GM12891 (cell line): ENCODE measurements at regions not wholly inside any gene's neighbourhood (a gene's known extent, or its start where the extent isn't known, plus 50 kb on each side); places are given as distances from the start of the nearest gene placed in this dataset.

Experiments
- DNase-seq: peaks from one replicate; pipeline ENCODE4 v3.0.0; 2011; ENCODE audit warnings: low spot score; ENCODE audit not compliant: insufficient read length
- FAIRE-seq: peaks from 2 replicates; lab custom pipeline; 2011; peaks lifted over from hg19 to GRCh38; lab: Jason Lieb, UNC
- PAX5 ChIP-seq: IDR thresholded peaks from 2 replicates; pipeline ENCODE4 v1.6.1; 2011; ENCODE audit warnings: low read length, moderate library complexity, mild to moderate bottlenecking; ENCODE audit not compliant: insufficient read depth, severe bottlenecking
- POLR2A ChIP-seq: IDR thresholded peaks from 2 replicates; pipeline ENCODE4 v1.6.1; 2011; ENCODE audit warnings: low read depth, low read length, control low read depth
- POLR2AphosphoS5 ChIP-seq: IDR thresholded peaks from 2 replicates; pipeline ENCODE4 v1.6.1; 2011; ENCODE audit warnings: low read depth, low read length, control low read depth
- POU2F2 ChIP-seq: IDR thresholded peaks from 2 replicates; pipeline ENCODE4 v1.6.1; 2011; ENCODE audit warnings: low read depth, mild to moderate bottlenecking, control low read depth, low read length, moderate library complexity
- SPI1 ChIP-seq: IDR thresholded peaks from 2 replicates; pipeline ENCODE4 v1.6.1; 2011; ENCODE audit warnings: low read depth, low read length, control low read depth
- TAF1 ChIP-seq: IDR thresholded peaks from 2 replicates; pipeline ENCODE4 v1.6.1; 2011; ENCODE audit warnings: low read depth, low read length, control low read depth

DNA sequence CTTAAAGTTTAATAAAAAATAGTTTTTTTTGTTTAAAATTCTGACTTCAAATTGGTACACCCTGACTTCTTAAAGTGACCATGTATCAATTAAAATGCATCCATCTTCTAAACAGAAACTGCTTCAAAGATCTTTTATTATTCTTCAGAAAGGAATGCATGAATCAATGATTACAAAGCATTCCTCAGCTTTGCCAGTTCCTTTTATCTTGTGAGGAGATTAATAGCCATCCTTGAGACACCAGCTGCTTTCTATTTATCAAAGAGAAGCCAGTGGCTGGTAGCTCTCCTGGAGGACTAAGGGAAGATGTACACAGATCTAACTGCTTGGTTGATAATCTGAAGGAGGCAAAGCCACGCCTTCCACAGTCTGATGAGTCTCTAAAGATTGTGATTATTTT is 2222.5 kb downstream of the LRRC4C start:
- DNase-seq, result no peak
- TF ChIP-seq PAX5 (no peak), SPI1 (no peak), POU2F2 (no peak), POLR2A (no peak), TAF1 (no peak), POLR2AphosphoS5 (no peak)
- FAIRE-seq, result no peak

- TF ChIP-seq POLR2AphosphoS5, result no peak
- TF ChIP-seq POU2F2, result no peak
- TF ChIP-seq SPI1, result no peak
- TF ChIP-seq PAX5, result no peak
- no peak for TF ChIP-seq POLR2A
- TF ChIP-seq TAF1, result no peak
- no peak for DNase-seq
- no peak for FAIRE-seq
Observed at GRCh38 chr11:39221550-39222138, 2237.8 kb downstream of the LRRC4C start.

DNA sequence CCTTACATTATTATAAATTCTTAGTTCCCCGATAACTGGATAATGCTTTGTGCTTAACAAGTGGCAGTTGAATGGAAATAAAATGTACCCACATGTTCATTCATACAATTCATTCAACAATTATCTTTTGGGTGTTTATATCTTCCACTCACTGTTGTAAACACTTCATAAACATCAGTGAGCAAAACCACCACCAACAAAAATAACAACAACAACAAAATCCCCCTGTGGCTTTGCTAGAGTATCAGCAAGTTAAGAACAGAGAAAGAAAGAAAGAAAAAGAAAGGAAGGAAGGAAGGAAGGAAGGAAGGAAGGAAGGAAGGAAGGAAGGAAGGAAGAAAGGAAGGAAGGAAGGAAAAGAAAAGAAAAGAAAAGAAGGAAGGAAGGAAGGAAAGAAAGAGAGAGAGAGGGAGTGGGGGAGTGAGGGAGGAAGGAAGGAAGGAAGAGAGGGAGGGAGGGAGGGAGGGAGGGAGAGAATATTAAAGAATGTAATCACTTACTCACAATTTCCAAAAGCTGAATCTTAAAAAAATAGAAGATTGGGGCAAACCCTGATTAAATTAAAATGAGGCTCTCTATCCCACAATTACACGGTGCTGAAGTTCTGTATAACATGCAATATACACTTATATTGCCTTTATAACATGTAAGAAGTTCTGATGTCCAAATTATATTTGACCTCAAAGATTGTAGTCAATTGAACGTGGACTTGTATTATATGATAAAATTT is 2238.8 kb downstream of the LRRC4C start:
- no peak for DNase-seq
- TF ChIP-seq SPI1 (no peak), POLR2AphosphoS5 (no peak), PAX5 (no peak), POLR2A (no peak), TAF1 (no peak), POU2F2 (no peak)
- no peak for FAIRE-seq

- TF ChIP-seq SPI1, result no peak
- no peak for TF ChIP-seq POU2F2
- no peak for TF ChIP-seq TAF1
- no peak for TF ChIP-seq POLR2AphosphoS5
- no peak for TF ChIP-seq POLR2A
- no peak for TF ChIP-seq PAX5
- DNase-seq (no peak), FAIRE-seq (no peak)
Observed at GRCh38 chr11:39220069-39220468, 2239.4 kb downstream of the LRRC4C start.

- DNase-seq, result no peak
- FAIRE-seq, result no peak
- no peak for TF ChIP-seq SPI1
- no peak for TF ChIP-seq TAF1
- TF ChIP-seq POU2F2, result no peak
- TF ChIP-seq PAX5, result no peak
- TF ChIP-seq POLR2A, result no peak
- TF ChIP-seq POLR2AphosphoS5, result no peak
Observed at GRCh38 chr11:39209981-39210380, 2249.5 kb downstream of the LRRC4C start.

GRCh38 chr11:39205236-39205995 is 2254.0 kb downstream of the LRRC4C start:
- no peak for FAIRE-seq
- no peak for DNase-seq
- TF ChIP-seq POLR2AphosphoS5, result no peak
- TF ChIP-seq POU2F2, result no peak
- no peak for TF ChIP-seq POLR2A
- TF ChIP-seq TAF1, result no peak
- TF ChIP-seq SPI1, result no peak
- no peak for TF ChIP-seq PAX5

DNA sequence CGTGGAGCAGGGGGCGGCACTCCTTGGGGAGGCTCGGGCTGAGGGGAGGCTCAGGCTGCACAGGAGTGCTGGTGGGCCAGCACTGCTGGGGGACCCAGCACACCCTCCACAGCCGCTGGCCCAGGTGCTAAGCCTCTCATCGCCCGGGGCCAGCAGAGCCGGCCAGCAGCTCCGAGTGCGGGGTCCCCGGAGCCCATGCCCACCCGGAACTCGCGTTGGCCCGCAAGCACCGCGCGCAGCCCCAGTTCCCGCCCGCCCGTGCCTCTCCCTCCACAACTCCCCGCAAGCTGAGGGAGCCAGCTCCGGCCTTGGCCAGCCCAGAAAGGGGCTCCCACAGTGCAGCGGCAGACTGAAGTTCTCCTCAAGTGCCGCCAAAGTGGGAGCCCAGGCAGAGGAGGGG is 2266.8 kb downstream of the LRRC4C start:
- DNase-seq, result no peak
- TF ChIP-seq PAX5, result no peak
- TF ChIP-seq TAF1, result no peak
- TF ChIP-seq POLR2A, result no peak
- no peak for TF ChIP-seq SPI1
- no peak for TF ChIP-seq POU2F2
- no peak for TF ChIP-seq POLR2AphosphoS5
- FAIRE-seq, result no peak

- no peak for TF ChIP-seq POLR2A
- TF ChIP-seq SPI1, result no peak
- no peak for TF ChIP-seq POU2F2
- no peak for TF ChIP-seq TAF1
- no peak for TF ChIP-seq PAX5
- TF ChIP-seq POLR2AphosphoS5, result no peak
- no peak for FAIRE-seq
- no peak for DNase-seq
Observed at GRCh38 chr11:39190751-39191150, 2268.7 kb downstream of the LRRC4C start.

DNA sequence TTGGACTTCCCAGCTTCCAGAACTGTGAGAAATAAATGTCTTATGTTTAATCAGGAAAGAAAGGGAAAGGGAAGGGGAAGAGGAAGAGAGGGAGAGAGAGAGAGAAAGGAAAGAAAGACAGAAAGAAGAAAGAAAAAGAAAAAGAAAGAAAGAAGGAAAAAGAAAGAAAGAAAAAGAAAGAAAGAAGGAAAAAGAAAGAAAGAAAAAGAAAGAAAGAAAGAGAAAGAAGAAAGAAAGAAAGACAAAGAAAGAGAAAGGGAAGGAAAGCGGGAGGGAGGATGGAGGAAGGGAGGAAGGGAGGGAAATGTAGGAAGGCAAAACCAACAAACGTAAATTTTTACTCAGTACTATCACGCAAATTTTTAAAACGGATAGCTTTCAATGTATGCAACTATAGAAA is 2281.8 kb downstream of the LRRC4C start:
- DNase-seq (no peak), FAIRE-seq (no peak)
- no peak for TF ChIP-seq POLR2A
- no peak for TF ChIP-seq POU2F2
- no peak for TF ChIP-seq TAF1
- no peak for TF ChIP-seq SPI1
- TF ChIP-seq PAX5, result no peak
- TF ChIP-seq POLR2AphosphoS5, result no peak
